GM23338 (cell line): ENCODE measurements at regions not wholly inside any gene's neighbourhood (a gene's known extent, or its start where the extent isn't known, plus 50 kb on each side); places are given as distances from the start of the nearest gene placed in this dataset.
"Not testable (repeated sequence)": the region's sequence is repeated elsewhere in the genome, so short reads cannot be mapped to it uniquely, and the experiment has no call there.

ENCODE experiments used
- CREB1 ChIP-seq: fragments of 250-450 bp; sonication (Bioruptor Pico); IDR thresholded peaks from 2 replicates; pipeline ENCODE4 v1.5.0; 2020; ENCODE audit warnings: low read depth, mild to moderate bottlenecking, moderate library complexity
- CTCF ChIP-seq, 2 experiments: fragments of 200-600 bp in 1 of 2; sonication (generic) in 1 of 2; conservative IDR thresholded peaks; 2 replicates each; pipeline versions ENCODE4 v1.5.1 to v1.6.1; 2016 to 2017; ENCODE audit warnings: antibody characterized with exemption in 2 of 2, low read depth in 2 of 2, mild to moderate bottlenecking in 2 of 2, moderate library complexity in 1 of 2
- EZH2 ChIP-seq: fragments of 200-600 bp; sonication (generic); IDR thresholded peaks from one replicate; pipeline ENCODE4 v1.8.0; 2017; ENCODE audit warnings: antibody characterized with exemption, mild to moderate bottlenecking, low read depth; ENCODE audit not compliant: unreplicated experiment

GRCh38 chr13:54737211-54737610 lies 1708.6 kb downstream of the OLFM4 start:
- TF ChIP-seq EZH2; CTCF (conservative IDR thresholded peaks at IDR 0.05; ENCODE audit: low read depth in 2 of 2); CREB1: not testable (repeated sequence)
